Left renal pelvis (tissue), 4 donors: ENCODE measurements at regions not wholly inside any gene's neighbourhood (a gene's known extent, or its start where the extent isn't known, plus 50 kb on each side); places are given as distances from the start of the nearest gene placed in this dataset.

Experiments
- DNase-seq, 4 donors: peaks; one replicate each; pipeline ENCODE4 v3.0.0-alpha.2; 2013; ENCODE audit warnings: low read depth in 4 of 4, low spot score in 3 of 4

GRCh38 chr14:42715316-42715715, 1108.6 kb downstream of the LRFN5 start:
- DNase-seq, result no peak

- DNase-seq, result no peak
Observed at GRCh38 chr14:42710071-42710470, 1103.4 kb downstream of the LRFN5 start.

GRCh38 chr14:42703501-42703900, 1096.8 kb downstream of the LRFN5 start:
- DNase-seq, result no peak

GRCh38 chr14:42687421-42687820, 1080.7 kb downstream of the LRFN5 start:
- DNase-seq, result no peak

- DNase-seq, result no peak
Observed at GRCh38 chr14:42683707-42684106, 1077.0 kb downstream of the LRFN5 start.

- DNase-seq, result no peak
Observed at GRCh38 chr14:42676636-42677035, 1070.0 kb downstream of the LRFN5 start.

GRCh38 chr14:42673963-42674362, 1067.3 kb downstream of the LRFN5 start:
- no peak for DNase-seq

- DNase-seq, result no peak
Observed at GRCh38 chr14:42671636-42672035, 1065.0 kb downstream of the LRFN5 start.

GRCh38 chr14:42665083-42665482, 1058.4 kb downstream of the LRFN5 start:
- DNase-seq, result peak in 2 of 4 donors; percentile 1 to 3

GRCh38 chr14:42664190-42664589, 1057.5 kb downstream of the LRFN5 start:
- DNase-seq, result no peak

- no peak for DNase-seq
Observed at GRCh38 chr14:42654707-42655106, 1048.0 kb downstream of the LRFN5 start.

GRCh38 chr14:42642787-42643186, 1036.1 kb downstream of the LRFN5 start:
- DNase-seq, result no peak

- DNase-seq, result no peak
Observed at GRCh38 chr14:42633504-42634095, 1026.9 kb downstream of the LRFN5 start.

- DNase-seq, result no peak
Observed at GRCh38 chr14:42629553-42629952, 1022.9 kb downstream of the LRFN5 start.

GRCh38 chr14:42628602-42629001, 1021.9 kb downstream of the LRFN5 start:
- no peak for DNase-seq

- DNase-seq, result no peak
Observed at GRCh38 chr14:42626986-42627385, 1020.3 kb downstream of the LRFN5 start.

GRCh38 chr14:42624980-42625761, 1018.5 kb downstream of the LRFN5 start:
- DNase-seq, result no peak

GRCh38 chr14:42617005-42617404, 1010.3 kb downstream of the LRFN5 start:
- DNase-seq, result no peak

GRCh38 chr14:42606839-42607238, 1000.2 kb downstream of the LRFN5 start:
- no peak for DNase-seq

- DNase-seq, result no peak
Observed at GRCh38 chr14:42602336-42602845, 995.7 kb downstream of the LRFN5 start.

GRCh38 chr14:42572032-42572431, 965.4 kb downstream of the LRFN5 start:
- DNase-seq, result no peak

- DNase-seq, result no peak
Observed at GRCh38 chr14:42569227-42569626, 962.6 kb downstream of the LRFN5 start.
